Stimulated activated CD4-positive, alpha-beta T cell treated with anti-CD3 and anti-CD28 coated beads, Interleukin-4, amount 100 ng/mL, for 24 hours (primary cell): ENCODE measurements at regions not wholly inside any gene's neighbourhood (a gene's known extent, or its start where the extent isn't known, plus 50 kb on each side); places are given as distances from the start of the nearest gene placed in this dataset.
"Not testable (repeated sequence)": the region's sequence is repeated elsewhere in the genome, so short reads cannot be mapped to it uniquely, and the experiment has no call there.

Source experiments
- DNase-seq: peaks from one replicate; pipeline ENCODE4 v3.0.0-alpha.2; 2020

GRCh38 chr19:28333909-28334308, 879.0 kb downstream of the UQCRFS1 start:
- DNase-seq: no peak

- DNase-seq: no peak
These were observed 880.1 kb downstream of the UQCRFS1 start for GRCh38 chr19:28332886-28333285.

- DNase-seq: no peak
These were observed 880.6 kb downstream of the UQCRFS1 start for GRCh38 chr19:28332351-28332750.

GRCh38 chr19:28331596-28331995, 881.4 kb downstream of the UQCRFS1 start:
- no peak for DNase-seq

GRCh38 chr19:28330831-28331230, 882.1 kb downstream of the UQCRFS1 start:
- no peak for DNase-seq

GRCh38 chr19:28329429-28329828, 883.5 kb downstream of the UQCRFS1 start:
- no peak for DNase-seq

- no peak for DNase-seq
These were observed 885.0 kb downstream of the UQCRFS1 start for GRCh38 chr19:28327905-28328304.

- no peak for DNase-seq
These were observed 886.2 kb downstream of the UQCRFS1 start for GRCh38 chr19:28326746-28327145.

- DNase-seq: no peak
These were observed 888.5 kb downstream of the UQCRFS1 start for GRCh38 chr19:28324275-28325060.

- DNase-seq: no peak
These were observed 890.0 kb downstream of the UQCRFS1 start for GRCh38 chr19:28322945-28323344.

- no peak for DNase-seq
These were observed 890.5 kb downstream of the UQCRFS1 start for GRCh38 chr19:28322491-28322890.

- no peak for DNase-seq
These were observed 893.0 kb downstream of the UQCRFS1 start for GRCh38 chr19:28319918-28320317.

GRCh38 chr19:28319227-28319626, 893.7 kb downstream of the UQCRFS1 start:
- DNase-seq: no peak

GRCh38 chr19:28318469-28319179, 894.3 kb downstream of the UQCRFS1 start:
- no peak for DNase-seq

- DNase-seq: no peak
These were observed 896.5 kb downstream of the UQCRFS1 start for GRCh38 chr19:28316464-28316863.

GRCh38 chr19:28314756-28315155, 898.2 kb downstream of the UQCRFS1 start:
- DNase-seq: no peak

- DNase-seq: no peak
These were observed 898.7 kb downstream of the UQCRFS1 start for GRCh38 chr19:28314287-28314686.

- DNase-seq: no peak
These were observed 899.3 kb downstream of the UQCRFS1 start for GRCh38 chr19:28313633-28314032.

GRCh38 chr19:28312269-28312668, 900.7 kb downstream of the UQCRFS1 start:
- DNase-seq: no peak

GRCh38 chr19:28310829-28311228, 902.1 kb downstream of the UQCRFS1 start:
- DNase-seq: not testable (repeated sequence)

GRCh38 chr19:28309070-28309469, 903.9 kb downstream of the UQCRFS1 start:
- no peak for DNase-seq

- no peak for DNase-seq
These were observed 905.0 kb downstream of the UQCRFS1 start for GRCh38 chr19:28307963-28308362.

- DNase-seq: no peak
These were observed 905.5 kb downstream of the UQCRFS1 start for GRCh38 chr19:28307487-28307886.

GRCh38 chr19:28305513-28305912, 907.4 kb downstream of the UQCRFS1 start:
- DNase-seq: no peak
